DLD1 (cell line): ENCODE measurements at regions not wholly inside any gene's neighbourhood (a gene's known extent, or its start where the extent isn't known, plus 50 kb on each side); places are given as distances from the start of the nearest gene placed in this dataset.

Source experiments
- in situ Hi-C: cut with HindIII; loops from 2 replicates; pipeline ENCODE4 v1.10.0; 2017; ENCODE audit warnings: low sequenced_read_pairs

GRCh38 chr10:8919280-8919679, 864.8 kb downstream of the GATA3 start:
- in situ Hi-C loops, result no loop called here

- in situ Hi-C loops, result no loop called here
Observed at GRCh38 chr10:8921568-8921967, 867.1 kb downstream of the GATA3 start.

- in situ Hi-C loops, result no loop called here
Observed at GRCh38 chr10:8923096-8923495, 868.6 kb downstream of the GATA3 start.

- in situ Hi-C loops, result no loop called here
Observed at GRCh38 chr10:8927705-8928104, 873.2 kb downstream of the GATA3 start.

- in situ Hi-C loops, result no loop called here
Observed at GRCh38 chr10:8946451-8946850, 892.0 kb downstream of the GATA3 start.

GRCh38 chr10:8950978-8951377, 896.5 kb downstream of the GATA3 start:
- in situ Hi-C loops, result no loop called here

- in situ Hi-C loops, result no loop called here
Observed at GRCh38 chr10:8951440-8952089, 897.1 kb downstream of the GATA3 start.

GRCh38 chr10:8956400-8956799, 901.9 kb downstream of the GATA3 start:
- in situ Hi-C loops, result no loop called here

- in situ Hi-C loops, result no loop called here
Observed at GRCh38 chr10:8962249-8962648, 907.8 kb downstream of the GATA3 start.

GRCh38 chr10:8967061-8967460, 912.6 kb downstream of the GATA3 start:
- in situ Hi-C loops, result no loop called here

GRCh38 chr10:8969853-8970252, 915.4 kb downstream of the GATA3 start:
- in situ Hi-C loops, result no loop called here

GRCh38 chr10:8975535-8975934, 921.0 kb downstream of the GATA3 start:
- in situ Hi-C loops, result no loop called here

GRCh38 chr10:8978100-8978499, 923.6 kb downstream of the GATA3 start:
- in situ Hi-C loops, result no loop called here

- in situ Hi-C loops, result no loop called here
Observed at GRCh38 chr10:8979976-8980375, 925.5 kb downstream of the GATA3 start.

GRCh38 chr10:8981277-8981676, 926.8 kb downstream of the GATA3 start:
- in situ Hi-C loops, result no loop called here

GRCh38 chr10:8985651-8986050, 931.2 kb downstream of the GATA3 start:
- in situ Hi-C loops, result no loop called here

GRCh38 chr10:8986975-8987374, 932.5 kb downstream of the GATA3 start:
- in situ Hi-C loops, result no loop called here

GRCh38 chr10:8987712-8988111, 933.2 kb downstream of the GATA3 start:
- in situ Hi-C loops, result no loop called here

GRCh38 chr10:8990280-8990987, 935.9 kb downstream of the GATA3 start:
- in situ Hi-C loops, result no loop called here

- in situ Hi-C loops, result no loop called here
Observed at GRCh38 chr10:8992009-8992408, 937.5 kb downstream of the GATA3 start.

GRCh38 chr10:8993864-8994263, 939.4 kb downstream of the GATA3 start:
- in situ Hi-C loops, result no loop called here

GRCh38 chr10:8998751-8999150, 944.3 kb downstream of the GATA3 start:
- in situ Hi-C loops, result no loop called here

GRCh38 chr10:9003122-9003521, 948.6 kb downstream of the GATA3 start:
- in situ Hi-C loops, result no loop called here
